Germinal center (tissue), 1 donor: ENCODE measurements at regions not wholly inside any gene's neighbourhood (a gene's known extent, or its start where the extent isn't known, plus 50 kb on each side); places are given as distances from the start of the nearest gene placed in this dataset.

Experiments used
- DNase-seq: peaks from one replicate; pipeline ENCODE4 v3.0.0; 2012; ENCODE audit warnings: mixed read lengths, low spot score

DNA sequence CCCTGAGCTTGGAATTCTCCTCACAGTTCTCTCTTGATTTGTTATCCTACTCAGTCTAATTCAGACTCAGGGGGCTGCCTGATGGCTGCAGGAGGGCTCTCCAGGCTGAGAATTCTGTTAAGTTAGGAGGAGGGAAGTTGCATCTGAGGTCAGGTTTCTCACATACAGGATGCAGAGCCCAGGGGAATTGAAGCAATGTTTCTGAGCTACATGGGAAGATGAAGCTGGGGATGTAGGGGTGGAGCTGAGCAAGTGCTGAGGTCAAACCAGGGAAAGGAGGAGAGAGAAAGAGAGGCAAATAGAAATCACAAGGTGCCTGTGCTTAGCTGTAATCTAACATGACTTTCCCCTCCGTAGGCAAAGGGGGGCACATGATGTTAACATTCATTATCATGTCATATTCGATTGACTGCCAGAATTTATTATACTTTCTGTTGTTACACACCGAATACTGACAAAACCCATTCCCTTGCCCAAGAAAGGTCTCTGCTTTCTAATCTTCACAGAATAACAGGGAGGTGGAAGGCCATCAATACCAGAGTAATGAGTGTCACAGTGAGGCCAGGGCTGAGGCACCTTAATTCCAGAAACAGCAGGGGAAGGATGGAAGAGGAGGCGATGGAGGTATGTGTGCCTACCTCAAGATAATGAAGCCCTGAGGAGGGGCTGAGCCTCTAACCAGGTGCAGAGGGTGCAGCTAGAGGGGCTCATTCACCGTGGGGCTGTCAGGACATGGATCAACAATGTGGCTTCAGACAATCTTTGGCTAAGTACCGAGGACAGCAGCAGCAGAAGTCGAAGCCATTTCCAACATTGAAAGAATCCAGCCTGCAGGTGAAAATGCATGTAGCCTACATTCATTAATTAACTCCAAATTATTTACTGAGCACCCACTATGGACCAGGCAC lies 205.4 kb upstream of the SNX19 start:
- no peak for DNase-seq

DNA sequence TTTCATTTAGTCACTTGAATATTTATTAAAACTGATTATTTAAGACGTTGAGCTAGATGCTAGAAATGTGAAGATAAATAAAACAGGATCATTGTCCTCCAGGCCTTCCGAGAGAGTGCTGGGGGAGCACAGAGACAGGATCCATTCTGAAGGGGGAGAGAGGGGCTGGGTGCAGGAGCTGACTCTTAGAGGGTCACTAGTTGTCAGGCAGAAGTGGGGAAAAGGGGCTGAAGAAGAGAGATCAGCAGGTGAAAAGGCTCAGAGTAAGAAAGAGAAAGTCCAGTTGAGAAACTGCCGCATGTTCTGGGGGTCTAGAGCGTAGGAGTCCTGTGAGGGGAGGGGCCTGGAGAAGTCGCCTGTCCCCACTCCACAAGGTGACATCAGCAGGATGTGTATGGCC lies 206.2 kb upstream of the SNX19 start:
- no peak for DNase-seq

DNA sequence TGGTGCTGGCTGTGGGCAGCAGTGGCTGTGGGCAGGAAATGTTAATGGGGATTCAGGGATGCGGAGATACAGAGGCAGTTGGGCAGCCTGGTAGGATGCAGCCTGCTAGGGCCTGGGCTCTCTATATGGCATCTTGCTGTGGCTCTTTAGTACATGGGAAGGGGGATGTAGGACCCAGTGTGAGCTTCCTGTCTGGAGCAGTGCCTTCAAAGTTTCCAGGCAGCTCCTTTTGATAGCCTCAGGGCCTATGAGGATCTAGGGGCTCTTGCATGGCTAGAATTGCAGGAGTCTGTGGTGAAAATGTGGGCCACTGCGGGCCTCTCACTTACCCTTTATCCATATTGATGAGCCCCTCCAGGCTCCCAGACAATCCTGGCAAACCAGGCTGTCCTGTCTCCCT lies 213.2 kb upstream of the SNX19 start:
- no peak for DNase-seq

DNA sequence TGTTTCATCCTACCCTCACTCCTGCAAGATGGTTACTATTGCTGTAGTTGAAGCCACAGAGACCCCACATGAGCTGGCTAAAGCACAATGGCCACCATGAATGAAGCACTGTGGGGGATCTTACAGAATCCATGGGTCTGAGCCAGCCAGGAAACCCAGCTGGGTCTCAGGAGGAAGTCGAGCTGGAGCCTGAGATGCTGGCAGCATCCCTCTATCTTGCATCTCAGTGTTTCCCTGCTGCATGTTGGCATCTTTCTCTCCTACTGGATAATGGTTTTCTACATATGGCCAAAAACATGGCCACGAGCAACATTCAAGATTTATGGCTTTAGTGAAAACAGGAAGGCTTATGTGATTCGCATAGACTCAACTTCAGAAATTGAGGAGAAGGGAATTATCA lies 219.3 kb upstream of the SNX19 start:
- no peak for DNase-seq

DNA sequence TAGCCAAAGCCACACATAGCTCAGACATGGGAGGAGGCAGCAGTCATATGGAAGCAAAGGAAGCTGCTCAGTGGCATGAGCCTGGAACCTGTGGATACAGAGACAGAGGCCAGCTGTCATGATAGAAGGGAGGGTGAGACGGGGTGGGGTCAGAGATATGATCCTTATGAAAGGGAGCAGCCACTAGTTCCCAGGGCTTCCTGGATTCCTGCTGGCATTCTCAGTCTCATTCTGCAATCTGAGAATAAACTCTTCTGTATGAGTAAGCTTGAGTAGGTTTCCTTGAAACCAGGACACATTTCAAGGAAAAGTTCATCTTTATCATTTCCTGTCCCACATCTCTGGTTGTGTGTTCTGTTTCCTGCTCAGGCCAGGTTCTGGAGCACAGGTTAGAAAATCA lies 220.2 kb upstream of the SNX19 start:
- DNase-seq = no peak

DNA sequence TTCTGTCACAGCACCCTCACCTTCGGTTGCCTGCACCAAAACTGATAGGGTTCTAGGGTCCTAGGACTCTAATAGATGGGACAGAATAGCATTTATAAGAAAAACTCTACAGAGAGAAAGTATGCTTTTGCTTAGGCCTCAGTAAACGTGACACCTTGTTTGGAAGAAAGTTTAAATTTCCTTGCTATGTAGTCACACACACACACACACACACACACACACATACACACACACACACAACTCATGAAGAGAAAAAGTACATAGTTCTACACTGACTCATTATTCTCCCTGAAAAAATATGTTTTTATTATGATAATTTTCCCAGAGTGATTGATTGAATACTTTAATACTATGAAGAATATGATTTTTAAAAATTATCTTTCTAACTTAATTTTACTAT lies 220.8 kb upstream of the SNX19 start:
- no peak for DNase-seq

DNA sequence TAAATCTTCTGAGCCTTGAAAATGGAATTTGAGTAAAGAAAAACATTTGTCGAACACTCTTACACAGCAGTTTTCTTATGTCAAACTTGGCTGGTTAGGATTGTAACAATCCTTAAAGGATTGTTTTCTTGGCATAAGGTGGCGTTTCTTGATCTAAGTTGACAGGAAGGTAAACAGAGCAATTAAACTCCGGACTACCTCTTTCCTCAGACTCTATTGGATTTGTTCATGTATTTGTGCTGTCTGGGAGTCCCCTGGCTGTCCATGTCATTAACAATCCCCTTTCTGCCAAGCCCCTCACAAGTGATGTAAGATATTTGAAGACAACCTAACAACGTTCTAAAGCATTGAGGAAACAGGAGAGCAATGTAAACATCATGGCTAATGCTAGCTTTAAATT lies 222.5 kb upstream of the SNX19 start:
- no peak for DNase-seq

DNA sequence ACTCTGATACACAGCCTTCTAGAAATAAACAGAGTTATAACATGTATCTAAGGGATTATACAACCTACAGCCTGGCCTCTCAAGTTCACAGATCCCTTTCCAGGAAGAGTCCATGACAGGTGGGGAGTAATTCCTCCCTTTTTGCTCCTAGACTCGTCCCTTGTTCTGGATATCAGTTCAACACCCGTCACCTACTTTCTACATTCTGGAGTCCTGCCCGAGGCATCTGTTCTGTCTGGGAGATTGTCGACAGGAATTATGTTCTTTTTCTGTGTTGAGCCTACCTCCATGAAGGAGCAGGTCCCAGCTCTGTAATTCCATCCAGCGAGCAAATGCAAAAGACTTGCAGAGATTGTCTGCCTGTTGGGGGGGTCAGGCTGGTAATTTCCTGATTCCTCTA lies 224.6 kb upstream of the NTM start:
- DNase-seq = no peak

DNA sequence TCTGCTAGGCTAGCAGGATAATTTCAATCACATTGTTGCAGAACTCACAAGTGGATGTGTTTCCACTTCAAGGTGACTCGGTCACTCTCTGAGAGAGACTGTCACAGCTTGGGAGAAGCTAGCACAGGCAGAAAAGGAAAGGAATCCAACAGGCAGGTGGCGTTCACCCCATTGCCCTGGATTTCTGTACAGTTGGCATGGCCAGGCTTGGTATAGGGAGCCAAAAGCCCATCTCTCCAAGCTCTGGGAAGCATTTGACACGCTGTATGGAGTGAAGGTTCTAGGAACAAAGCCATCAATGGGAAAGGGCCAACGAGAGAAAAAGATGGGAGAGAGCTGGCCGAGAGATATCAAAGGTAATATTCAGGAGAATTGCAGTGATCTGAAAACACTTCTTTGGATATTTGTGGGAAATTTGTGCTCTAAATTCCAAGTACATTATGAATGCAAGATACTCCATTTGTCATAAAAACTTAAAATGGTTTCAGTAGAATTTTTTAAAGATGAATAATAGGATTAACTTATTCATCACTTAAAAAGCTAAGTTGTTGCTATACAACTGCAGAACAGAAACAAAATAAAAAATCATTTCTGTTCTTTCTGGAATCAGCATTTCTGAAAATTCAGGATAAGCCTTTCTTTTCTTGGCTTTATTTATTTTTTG lies 223.5 kb upstream of the NTM start:
- DNase-seq = no peak

DNA sequence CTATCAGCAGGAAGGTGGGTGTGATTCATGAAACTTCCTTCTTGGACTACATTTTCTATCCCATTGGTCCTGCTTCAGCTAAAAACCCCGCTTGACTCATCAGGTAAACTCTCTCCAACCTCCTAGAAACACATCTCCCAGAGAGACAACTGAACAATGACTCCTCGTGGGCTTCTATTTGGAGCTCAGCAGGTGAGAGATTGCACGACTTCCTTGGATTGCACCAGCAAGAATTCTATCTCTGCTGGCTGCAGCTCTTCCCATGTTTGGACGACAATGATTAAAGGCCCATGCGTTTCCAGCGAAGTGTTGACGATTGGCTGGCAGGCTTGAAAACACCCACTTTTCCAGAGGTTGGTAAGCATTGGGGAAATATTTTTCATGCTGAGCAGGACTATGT lies 216.1 kb upstream of the NTM start:
- DNase-seq = no peak

DNA sequence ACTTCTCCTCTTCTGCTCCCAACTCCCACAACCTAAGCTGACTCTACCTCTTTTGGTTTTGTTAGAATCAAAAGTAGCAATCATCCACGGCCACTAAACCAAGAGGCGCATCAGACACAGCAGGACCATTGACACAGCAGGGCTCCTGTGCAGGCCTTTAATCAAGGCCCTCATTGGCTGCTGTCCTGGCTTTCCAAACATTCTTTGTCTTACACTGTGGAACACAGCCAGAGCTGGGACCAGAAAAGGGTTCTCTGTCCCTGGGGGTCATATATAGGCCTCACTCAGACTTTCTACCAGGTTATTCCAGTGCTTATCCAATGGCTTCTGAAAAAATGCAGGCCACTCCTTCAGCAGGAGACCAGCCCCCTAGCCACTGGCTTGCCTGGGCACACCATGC lies 212.7 kb upstream of the NTM start:
- no peak for DNase-seq

DNA sequence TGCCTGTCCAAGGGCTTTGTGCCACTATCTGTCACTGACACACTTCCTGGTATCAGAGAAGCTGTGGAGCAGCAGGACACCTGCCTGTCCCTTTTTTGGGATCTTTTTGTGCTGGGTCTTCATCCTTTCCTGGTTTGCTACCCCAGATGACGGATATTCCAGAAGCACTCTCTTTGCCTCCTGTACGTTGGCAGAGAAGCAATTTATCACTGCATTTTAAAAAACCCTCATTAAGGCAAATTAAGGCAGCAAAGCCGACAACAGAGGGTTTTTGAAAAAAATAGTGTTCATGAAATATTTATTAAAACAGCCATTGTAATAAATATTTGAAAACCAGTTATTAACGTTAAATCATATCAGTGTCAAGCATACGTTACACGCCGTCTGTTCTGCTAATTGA lies 209.6 kb upstream of the NTM start:
- DNase-seq = no peak

DNA sequence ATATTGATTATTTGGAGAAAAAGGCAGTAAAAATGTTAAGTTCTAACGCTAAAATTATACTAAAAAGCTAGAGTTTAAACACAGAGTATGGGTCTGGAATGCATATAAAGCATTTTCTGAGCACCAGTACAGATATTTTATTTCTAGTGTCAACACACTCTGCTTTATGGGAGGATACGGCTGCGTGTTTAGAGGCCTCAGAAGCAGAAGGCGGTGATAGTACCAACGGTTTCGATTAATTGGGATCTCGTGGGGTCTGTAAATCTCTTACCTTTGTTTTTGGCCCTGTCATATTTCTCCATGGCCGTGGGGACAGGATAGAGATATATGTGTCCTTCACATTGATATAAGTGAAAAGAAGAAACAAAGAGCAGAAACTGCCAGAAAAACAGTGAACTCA lies 206.8 kb upstream of the NTM start:
- no peak for DNase-seq

DNA sequence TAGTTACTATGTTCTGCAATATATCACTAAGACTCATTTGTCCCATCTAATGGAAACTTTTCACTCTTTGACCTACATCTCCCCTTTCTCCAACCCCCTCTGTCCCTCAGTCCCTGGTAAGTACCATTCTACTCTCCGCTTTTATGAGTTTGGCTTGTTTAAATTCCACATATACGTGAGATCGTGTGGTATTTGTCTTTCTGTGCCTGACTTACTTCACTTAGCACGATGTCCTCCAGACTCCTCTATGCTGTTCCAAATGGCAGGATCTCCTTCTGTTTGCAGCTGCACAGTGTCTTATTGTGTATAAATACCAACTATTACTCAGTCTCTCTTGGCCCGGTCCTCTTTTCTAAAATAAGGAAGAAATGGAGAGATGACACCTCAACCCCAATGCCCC lies 205.4 kb upstream of the NTM start:
- no peak for DNase-seq

DNA sequence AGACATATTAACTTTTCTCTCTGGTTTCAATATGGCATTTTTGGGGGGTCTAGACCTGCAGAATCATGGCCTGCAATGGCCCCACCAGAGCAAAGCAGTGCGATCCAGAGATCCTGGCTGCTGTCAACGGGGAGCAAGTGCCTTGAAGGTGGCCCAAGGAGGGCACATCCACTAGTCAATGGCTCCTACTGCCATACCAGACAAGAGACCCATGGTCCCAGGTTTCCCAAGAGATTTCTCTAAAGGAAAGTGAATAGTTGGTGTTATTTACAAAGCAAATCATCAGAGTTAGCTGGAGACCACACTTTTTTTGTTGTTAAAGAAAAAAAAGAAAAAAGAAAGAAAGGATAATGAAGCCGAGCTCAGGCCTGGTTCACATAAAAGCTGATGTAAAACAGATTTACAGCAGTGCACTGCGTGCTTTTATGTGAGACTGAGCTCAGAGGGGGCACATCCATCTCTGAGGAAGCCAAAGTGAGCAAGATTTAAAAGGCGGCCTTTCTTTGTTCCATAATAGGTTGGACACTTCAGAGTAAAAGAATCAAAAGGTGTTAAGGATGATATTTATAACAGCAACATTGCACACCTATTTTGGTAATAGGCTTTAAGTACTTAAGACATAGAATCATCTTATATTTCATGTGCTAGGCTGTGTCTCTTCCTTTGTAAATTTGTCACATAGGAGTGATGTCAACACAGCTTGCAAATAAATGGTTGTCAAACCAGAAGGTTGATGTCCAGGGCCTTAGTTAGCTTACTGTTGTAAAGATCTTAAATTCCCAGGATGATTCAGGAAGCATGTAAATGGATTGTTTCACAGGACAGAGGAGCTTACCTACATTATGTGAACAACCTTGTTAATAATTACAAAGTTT lies 201.3 kb upstream of the NTM start:
- DNase-seq = no peak

DNA sequence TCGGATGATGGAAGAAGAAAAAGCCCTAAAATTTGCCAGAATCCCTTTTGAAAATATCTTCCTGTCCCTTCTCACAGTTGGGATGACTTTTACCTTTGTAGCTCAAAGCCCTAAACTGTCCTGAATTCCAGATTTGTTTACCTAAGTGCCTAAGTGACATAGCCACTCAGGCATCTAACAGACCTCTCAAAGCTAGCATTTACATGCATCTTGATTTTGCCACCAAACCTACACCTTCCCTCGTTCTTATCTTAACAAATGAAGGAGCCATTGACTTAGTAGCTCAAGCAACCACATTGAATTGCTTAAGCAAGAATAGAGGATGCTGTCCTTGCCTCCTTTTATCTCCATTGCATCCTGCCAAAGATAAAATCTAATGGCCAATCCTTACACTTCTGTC lies 198.4 kb upstream of the NTM start:
- no peak for DNase-seq

DNA sequence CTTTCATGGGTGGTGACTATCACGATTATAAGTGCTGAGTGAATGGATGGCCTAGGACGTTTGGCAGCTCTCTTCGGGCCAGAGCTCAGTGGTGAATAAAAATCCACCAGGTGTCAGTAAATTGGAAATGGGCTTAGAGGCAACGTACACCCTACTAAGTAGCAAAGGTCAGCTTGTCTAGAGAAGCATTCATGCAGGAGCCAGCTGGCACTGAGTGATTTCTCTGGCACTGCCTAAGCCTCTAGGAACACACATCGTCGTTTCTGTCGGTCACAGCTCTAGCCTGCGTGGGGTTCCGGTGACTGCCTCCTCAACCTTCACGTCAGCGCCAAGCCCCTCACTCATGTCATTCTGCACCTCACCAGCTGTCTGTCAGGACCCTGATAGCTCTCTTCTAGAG lies 192.4 kb upstream of the NTM start:
- DNase-seq = no peak

DNA sequence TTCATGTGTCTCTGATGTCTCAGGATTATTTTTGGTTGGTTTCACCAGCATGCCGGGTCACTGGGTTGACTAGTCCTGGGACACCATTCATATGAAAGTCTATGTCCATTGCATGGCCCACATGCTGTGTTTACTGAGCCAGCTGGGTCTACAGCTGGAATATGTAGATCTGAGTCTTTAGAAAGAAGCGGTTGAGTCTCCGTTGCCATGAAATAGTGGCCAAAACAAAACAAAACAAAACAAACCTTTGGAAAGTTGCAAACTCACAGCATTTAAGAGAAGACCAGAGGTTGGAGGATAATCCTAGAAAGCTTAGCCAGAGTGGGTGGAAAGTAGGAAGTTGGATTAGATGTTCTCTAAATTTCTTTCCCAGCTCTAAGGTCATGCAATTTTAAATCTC lies 191.8 kb upstream of the NTM start:
- DNase-seq = no peak

DNA sequence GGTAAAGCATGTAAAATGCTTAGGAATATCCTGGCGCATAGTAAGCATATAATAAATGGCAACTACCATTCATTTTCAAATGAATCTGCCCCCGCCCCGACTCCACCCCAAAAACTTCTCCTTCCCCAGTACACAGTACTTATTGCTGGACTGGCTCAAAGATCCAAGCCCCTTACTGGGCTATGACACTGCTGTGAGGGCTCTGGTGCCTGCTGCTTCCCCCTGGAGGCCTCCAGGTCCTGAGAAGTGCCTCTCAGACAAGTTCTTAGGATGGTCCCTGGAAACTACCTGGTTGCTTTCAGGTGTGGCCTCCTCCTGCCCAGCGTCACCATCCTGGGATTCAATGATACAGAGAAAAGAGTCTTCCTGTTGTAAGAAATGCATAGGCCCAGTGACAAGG lies 190.6 kb upstream of the NTM start:
- DNase-seq = no peak

DNA sequence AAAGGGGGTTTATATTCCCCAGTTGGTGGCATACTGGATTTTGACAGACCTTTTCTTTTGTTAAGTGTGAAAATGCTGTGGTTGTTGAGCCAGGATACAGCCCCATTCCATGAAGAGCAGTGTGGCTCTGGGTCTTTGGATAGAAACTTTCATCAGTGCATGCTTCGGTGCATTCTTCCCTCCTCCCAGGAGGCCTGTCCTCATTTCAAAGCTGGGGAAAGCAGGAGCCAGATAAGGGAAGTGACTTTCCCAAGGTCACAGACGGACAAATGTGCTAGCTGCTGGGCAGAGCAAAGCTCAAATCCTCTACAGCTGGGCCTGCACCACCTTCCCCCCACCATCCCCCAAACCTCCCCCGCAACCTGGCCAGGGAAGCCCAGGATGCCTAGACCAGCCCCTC lies 184.5 kb upstream of the NTM start:
- no peak for DNase-seq

DNA sequence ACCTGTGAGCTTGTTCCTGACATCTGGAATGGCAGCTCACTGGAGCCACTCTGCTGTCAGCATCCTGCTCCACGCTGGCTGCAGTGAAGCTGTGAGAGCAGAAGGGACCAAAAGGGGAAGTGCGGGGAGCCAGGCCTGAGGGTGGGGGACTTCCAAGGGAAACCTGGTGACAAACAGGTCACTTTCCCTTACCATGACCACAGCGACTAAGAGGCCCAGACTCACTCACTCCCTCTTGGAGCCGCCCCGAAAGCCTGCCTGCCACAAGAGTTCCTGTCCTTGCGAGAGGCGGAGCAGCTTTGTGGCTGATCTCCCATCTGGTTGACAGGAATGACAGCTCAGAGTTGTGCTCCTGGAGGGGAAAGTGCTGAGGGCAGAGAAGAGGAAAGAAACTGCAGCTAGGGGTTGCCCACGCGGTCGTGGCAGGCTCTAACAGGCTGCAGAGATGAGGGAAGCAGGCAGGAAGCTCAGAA lies 183.8 kb upstream of the NTM start:
- no peak for DNase-seq

DNA sequence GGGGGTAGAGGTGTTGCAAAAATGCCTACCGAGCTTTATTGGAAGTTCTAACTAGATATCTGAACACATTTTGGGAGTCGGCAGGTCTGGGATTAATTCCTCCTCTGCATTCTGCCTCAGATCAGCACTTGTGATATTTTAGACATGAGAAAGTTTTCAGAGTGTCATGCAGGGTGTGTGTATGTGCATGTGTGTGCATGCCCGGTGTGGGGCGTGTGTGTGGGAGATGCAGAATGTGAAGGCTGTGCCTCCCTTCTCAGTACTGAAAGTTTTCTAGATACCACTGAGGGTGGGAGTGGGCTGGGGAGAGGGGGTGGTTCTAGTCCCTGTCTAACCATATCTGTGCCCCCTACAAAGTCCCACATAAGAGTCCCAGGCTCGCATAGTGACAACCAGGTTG lies 180.0 kb upstream of the NTM start:
- no peak for DNase-seq

DNA sequence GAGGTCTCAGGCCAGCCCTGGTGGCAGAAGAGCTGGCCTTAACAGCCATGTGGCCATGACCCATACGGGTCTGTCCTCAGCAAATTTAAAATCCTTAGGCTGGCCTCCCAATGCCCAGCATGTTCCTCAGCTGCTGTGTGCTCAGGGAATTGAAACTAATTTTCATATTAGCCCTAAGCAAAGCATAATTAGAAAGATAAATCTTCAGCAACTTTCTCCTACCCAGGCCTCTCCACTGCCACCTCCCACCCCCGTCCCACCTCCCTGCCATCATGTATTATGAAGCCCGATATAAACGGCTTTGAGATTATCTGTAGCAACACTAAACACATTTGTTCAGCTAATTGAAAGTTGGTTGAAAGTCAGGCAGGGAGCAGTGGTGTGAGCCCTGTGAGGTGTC lies 178.8 kb upstream of the NTM start:
- no peak for DNase-seq
